ENCODE measurements at regions not wholly inside any gene's neighbourhood (a gene's known extent, or its start where the extent isn't known, plus 50 kb on each side); places are given as distances from the start of the nearest gene placed in this dataset.

- Mint-ChIP-seq H3K36me3 (ENCODE audit: low read depth) (no peaks in the 10 kb centered on the region), H3K4me1 (ENCODE audit: low read depth) (no peaks in the 10 kb centered on the region), H3K27ac (no peak overlapping the region), H3K9me3 (peaks cover 2% of the 10 kb centered on the region), H3K27me3 (no peaks in the 10 kb centered on the region), H3K4me3 (no peak overlapping the region)
- peaks cover 0 to 7% of the 10 kb centered on the region in 2 experiments for H3K9me3 ChIP-seq (ENCODE audit: control insufficient read depth in 1 of 2, insufficient read depth in 1 of 2, low read length in 2 of 2)
- H3K27ac ChIP-seq (ENCODE audit: low read depth in 1 of 2, low read length in 2 of 2): no peak overlapping the region
- TF ChIP-seq CTCF (IDR thresholded peaks at IDR 0.05): no peak
- no peaks in the 10 kb centered on the region for H3K36me3 ChIP-seq (ENCODE audit: insufficient read depth, low read length)
- DNase-seq (no peak), ATAC-seq (ENCODE audit: poor library complexity) (no peak)
- ChIA-PET CTCF (no interaction called here), POLR2A (no interaction called here)
- no peak overlapping the region for H3K4me3 ChIP-seq (ENCODE audit: low read length)
- no peaks in the 10 kb centered on the region for H3K4me1 ChIP-seq (ENCODE audit: insufficient read depth, low read length)
- H3K27me3 ChIP-seq (ENCODE audit: control insufficient read depth in 1 of 2, insufficient read depth in 2 of 2, low read length in 2 of 2): no peaks in the 10 kb centered on the region
- intact Hi-C loops (cut with DNase I, micrococcal nuclease): no loop called here
Measured at GRCh38 chr15:47300596-47300995, 416.7 kb upstream of the SEMA6D start.

- Mint-ChIP-seq H3K4me3 (no peak overlapping the region), H3K36me3 (ENCODE audit: low read depth) (no peaks in the 10 kb centered on the region), H3K27ac (no peak overlapping the region), H3K27me3 (no peaks in the 10 kb centered on the region), H3K4me1 (ENCODE audit: low read depth) (no peaks in the 10 kb centered on the region), H3K9me3 (peaks cover 2% of the 10 kb centered on the region)
- no peak for DNase-seq
- Histone ChIP-seq H3K4me1 (ENCODE audit: insufficient read depth, low read length) (no peaks in the 10 kb centered on the region), H3K9me3 (ENCODE audit: control insufficient read depth in 1 of 2, insufficient read depth in 1 of 2, low read length in 2 of 2) (peaks cover 0 to 7% of the 10 kb centered on the region in 2 experiments), H3K4me3 (ENCODE audit: low read length) (no peak overlapping the region), H3K27me3 (ENCODE audit: control insufficient read depth in 1 of 2, insufficient read depth in 2 of 2, low read length in 2 of 2) (no peaks in the 10 kb centered on the region), H3K27ac (ENCODE audit: low read depth in 1 of 2, low read length in 2 of 2) (no peak overlapping the region), H3K36me3 (ENCODE audit: insufficient read depth, low read length) (no peaks in the 10 kb centered on the region)
- no peak for TF ChIP-seq CTCF (IDR thresholded peaks at IDR 0.05)
- intact Hi-C loops (cut with DNase I, micrococcal nuclease): no loop called here
- ChIA-PET POLR2A (no interaction called here), CTCF (no interaction called here)
- ATAC-seq (ENCODE audit: poor library complexity): no peak
Measured at GRCh38 chr15:47301481-47301880, 415.8 kb upstream of the SEMA6D start.

- Mint-ChIP-seq H3K36me3 (ENCODE audit: low read depth) (no peaks in the 10 kb centered on the region), H3K27ac (no peak overlapping the region), H3K9me3 (no peaks in the 10 kb centered on the region), H3K4me3 (no peak overlapping the region), H3K27me3 (no peaks in the 10 kb centered on the region), H3K4me1 (ENCODE audit: low read depth) (no peaks in the 10 kb centered on the region)
- Histone ChIP-seq H3K4me3 (ENCODE audit: low read length) (no peak overlapping the region), H3K27ac (ENCODE audit: low read depth in 1 of 2, low read length in 2 of 2) (no peak overlapping the region), H3K9me3 (ENCODE audit: control insufficient read depth in 1 of 2, insufficient read depth in 1 of 2, low read length in 2 of 2) (peaks cover 0 to 7% of the 10 kb centered on the region in 2 experiments), H3K27me3 (ENCODE audit: control insufficient read depth in 1 of 2, insufficient read depth in 2 of 2, low read length in 2 of 2) (no peaks in the 10 kb centered on the region), H3K4me1 (ENCODE audit: insufficient read depth, low read length) (no peaks in the 10 kb centered on the region), H3K36me3 (ENCODE audit: insufficient read depth, low read length) (no peaks in the 10 kb centered on the region)
- ATAC-seq (ENCODE audit: poor library complexity) (no peak), DNase-seq (no peak)
- no peak for TF ChIP-seq CTCF (IDR thresholded peaks at IDR 0.05)
- ChIA-PET POLR2A (no interaction called here), CTCF (no interaction called here)
- intact Hi-C loops (cut with DNase I, micrococcal nuclease): no loop called here
Measured at GRCh38 chr15:47304656-47305055, 412.6 kb upstream of the SEMA6D start.

Data from CD4-positive, alpha-beta T cell (primary cell).